Progenitor cell of endocrine pancreas (in vitro differentiated cells): ENCODE measurements at regions not wholly inside any gene's neighbourhood (a gene's known extent, or its start where the extent isn't known, plus 50 kb on each side); places are given as distances from the start of the nearest gene placed in this dataset.

ENCODE experiments used
- DNase-seq: peaks from one replicate; pipeline ENCODE4 v3.0.0; 2021; ENCODE audit warnings: low spot score; ENCODE audit not compliant: unreplicated experiment
- H3K27ac Mint-ChIP-seq: 2 replicates; pipeline ENCODE4 v1.8.0; 2021; ENCODE audit warnings: mild to moderate bottlenecking, moderate library complexity, mixed read lengths
- H3K27me3 Mint-ChIP-seq: 2 replicates; pipeline ENCODE4 v1.8.0; 2021; ENCODE audit warnings: mixed read lengths
- H3K36me3 Mint-ChIP-seq: 2 replicates; pipeline ENCODE4 v1.8.0; 2022; ENCODE audit warnings: mixed read lengths; ENCODE audit not compliant: insufficient read depth
- H3K4me1 Mint-ChIP-seq: 2 replicates; pipeline ENCODE4 v1.8.0; 2021; ENCODE audit warnings: low read depth, mixed read lengths
- H3K4me3 Mint-ChIP-seq: 2 replicates; pipeline ENCODE4 v1.8.0; 2021; ENCODE audit warnings: low read depth, mild to moderate bottlenecking, moderate library complexity, mixed read lengths
- H3K9me3 Mint-ChIP-seq: 2 replicates; pipeline ENCODE4 v1.8.0; 2021; ENCODE audit warnings: low read depth, mixed read lengths
- TF ChIP-seq, protein P1 (sequence below): fragments of 200-600 bp; sonication (generic); IDR thresholded peaks from one replicate; pipeline ENCODE4 v1.5.0; 2021; ENCODE audit warnings: antibody characterized with exemption, mild to moderate bottlenecking; ENCODE audit not compliant: unreplicated experiment

DNA sequence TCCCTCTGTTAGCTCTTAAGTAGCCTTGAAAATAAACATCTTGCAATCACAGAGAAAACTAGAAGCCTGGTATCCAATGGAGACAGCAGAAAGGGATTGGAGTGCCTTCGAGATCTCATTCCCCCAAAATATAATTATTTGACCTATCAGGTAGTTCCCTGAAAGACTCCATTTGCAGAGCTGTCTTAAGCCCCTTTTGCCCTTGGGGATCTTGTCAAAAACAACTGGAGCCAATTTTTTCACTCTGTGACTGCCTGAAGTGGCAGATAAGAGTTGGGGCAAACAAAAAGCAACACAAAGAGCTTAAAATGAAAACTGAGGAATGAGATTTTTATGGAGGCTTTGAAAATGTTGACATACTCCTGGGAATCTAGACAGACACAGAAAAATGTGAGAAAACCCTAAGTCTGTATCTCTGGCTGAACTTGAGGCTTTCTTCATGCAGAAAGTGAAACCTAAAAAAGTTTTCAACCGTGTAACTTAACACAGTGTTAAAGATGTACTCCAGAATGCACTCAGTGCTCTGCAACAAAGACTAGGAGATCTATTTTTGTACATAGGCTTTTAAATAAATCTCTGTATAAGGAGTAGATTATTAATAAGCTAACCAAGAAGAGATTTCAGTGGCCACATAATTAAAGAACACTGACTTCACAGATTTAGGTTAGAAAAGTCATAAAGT is 971.1 kb upstream of the MAN1A1 start:
- Mint-ChIP-seq H3K4me3 (no peak overlapping the region), H3K36me3 (no peaks in the 10 kb centered on the region), H3K9me3 (peaks cover 9% of the 10 kb centered on the region), H3K27ac (no peak overlapping the region), H3K4me1 (no peaks in the 10 kb centered on the region), H3K27me3 (no peaks in the 10 kb centered on the region)
- DNase-seq: no peak
- TF ChIP-seq, protein P1, sequence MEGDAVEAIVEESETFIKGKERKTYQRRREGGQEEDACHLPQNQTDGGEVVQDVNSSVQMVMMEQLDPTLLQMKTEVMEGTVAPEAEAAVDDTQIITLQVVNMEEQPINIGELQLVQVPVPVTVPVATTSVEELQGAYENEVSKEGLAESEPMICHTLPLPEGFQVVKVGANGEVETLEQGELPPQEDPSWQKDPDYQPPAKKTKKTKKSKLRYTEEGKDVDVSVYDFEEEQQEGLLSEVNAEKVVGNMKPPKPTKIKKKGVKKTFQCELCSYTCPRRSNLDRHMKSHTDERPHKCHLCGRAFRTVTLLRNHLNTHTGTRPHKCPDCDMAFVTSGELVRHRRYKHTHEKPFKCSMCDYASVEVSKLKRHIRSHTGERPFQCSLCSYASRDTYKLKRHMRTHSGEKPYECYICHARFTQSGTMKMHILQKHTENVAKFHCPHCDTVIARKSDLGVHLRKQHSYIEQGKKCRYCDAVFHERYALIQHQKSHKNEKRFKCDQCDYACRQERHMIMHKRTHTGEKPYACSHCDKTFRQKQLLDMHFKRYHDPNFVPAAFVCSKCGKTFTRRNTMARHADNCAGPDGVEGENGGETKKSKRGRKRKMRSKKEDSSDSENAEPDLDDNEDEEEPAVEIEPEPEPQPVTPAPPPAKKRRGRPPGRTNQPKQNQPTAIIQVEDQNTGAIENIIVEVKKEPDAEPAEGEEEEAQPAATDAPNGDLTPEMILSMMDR: no peak

DNA sequence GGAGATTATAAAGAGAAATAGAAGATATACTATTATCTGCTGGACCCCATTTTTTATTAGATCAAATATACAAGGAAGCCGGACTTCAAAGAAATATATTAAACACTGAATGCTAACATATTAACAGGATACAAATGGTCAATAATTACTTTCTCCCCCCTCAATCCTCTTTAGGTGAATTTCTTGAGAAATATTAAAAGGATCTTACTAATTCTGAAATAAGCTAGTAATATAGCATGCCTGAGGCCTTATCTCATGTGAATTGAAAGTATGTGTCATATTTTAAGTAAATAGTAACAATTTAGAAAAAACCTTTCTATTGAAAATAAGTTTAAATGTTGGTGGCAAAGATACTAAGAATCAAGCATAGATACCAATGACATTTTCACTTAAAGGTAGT is 954.7 kb upstream of the MAN1A1 start:
- Mint-ChIP-seq H3K9me3 (no peaks in the 10 kb centered on the region), H3K4me1 (no peaks in the 10 kb centered on the region), H3K36me3 (no peaks in the 10 kb centered on the region), H3K27me3 (no peaks in the 10 kb centered on the region), H3K27ac (no peak overlapping the region), H3K4me3 (no peak overlapping the region)
- TF ChIP-seq, protein P1: no peak
- no peak for DNase-seq

DNA sequence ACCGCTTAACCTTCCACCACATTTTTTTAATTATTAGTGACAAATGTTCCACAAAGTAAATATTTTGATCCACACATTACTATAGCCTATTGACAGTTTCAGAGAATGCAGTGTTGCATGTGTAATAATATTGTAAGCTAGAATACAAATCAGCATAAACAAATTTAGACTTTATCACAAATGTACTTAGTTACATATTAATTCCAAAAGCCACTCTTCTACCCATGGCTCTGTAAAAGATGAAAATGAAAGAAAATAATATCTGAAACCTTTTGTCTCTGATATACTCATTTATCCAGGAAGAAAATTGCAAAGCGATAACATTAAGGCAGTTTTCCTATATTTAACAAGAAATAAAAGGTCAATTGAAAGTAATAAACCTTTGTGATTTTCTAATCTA is 954.0 kb upstream of the MAN1A1 start:
- H3K4me1 Mint-ChIP-seq: no peaks in the 10 kb centered on the region
- H3K27ac Mint-ChIP-seq: no peak overlapping the region
- H3K9me3 Mint-ChIP-seq: no peaks in the 10 kb centered on the region
- no peak for DNase-seq
- TF ChIP-seq, protein P1: no peak
- no peak overlapping the region for H3K4me3 Mint-ChIP-seq
- H3K36me3 Mint-ChIP-seq: no peaks in the 10 kb centered on the region
- H3K27me3 Mint-ChIP-seq: no peaks in the 10 kb centered on the region

DNA sequence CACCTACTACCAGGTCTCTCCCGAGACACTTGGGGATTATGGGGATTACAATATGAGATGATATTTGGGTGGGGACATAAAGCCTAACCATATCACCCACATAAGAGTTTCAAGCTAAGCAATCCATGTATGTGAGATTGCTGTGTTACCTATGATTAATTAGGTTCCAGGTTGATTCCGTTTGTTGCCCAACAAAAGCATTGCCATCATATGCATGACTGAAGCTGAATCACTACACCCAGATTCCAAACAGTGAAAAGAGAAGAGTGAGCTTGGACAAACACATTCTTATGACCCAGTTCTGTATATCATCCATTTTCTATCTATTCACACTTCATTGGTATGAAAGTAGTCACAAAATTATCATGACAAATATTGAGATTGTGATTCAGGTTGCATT is 952.5 kb upstream of the MAN1A1 start:
- Mint-ChIP-seq H3K36me3 (no peaks in the 10 kb centered on the region), H3K4me1 (no peaks in the 10 kb centered on the region)

DNA sequence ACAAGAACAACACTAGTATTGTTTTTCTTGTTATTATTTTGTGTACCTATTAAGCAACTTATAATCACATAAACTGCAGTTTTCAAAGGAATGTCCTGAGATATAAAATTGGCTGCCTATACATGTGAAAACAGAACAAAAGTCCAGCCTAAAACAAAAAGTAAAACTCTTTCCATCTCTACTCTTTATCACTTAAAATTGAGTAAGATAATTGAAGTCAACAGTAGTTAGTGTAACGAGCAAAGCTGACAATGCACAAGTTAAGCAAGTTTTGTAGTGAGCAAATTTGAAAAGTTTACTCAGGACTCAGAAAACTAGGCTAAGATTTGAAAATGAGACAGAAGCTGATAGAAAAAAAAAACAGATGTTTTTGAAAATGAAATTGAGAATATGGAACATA is 941.4 kb upstream of the MAN1A1 start:
- TF ChIP-seq, protein P1: no peak
- H3K4me3 Mint-ChIP-seq: no peak overlapping the region

More for the DNA sequence above, 952.5 kb upstream of the MAN1A1 start:
- H3K9me3 Mint-ChIP-seq: no peaks in the 10 kb centered on the region
- no peak overlapping the region for H3K27ac Mint-ChIP-seq
- H3K27me3 Mint-ChIP-seq: no peaks in the 10 kb centered on the region
- TF ChIP-seq, protein P1: no peak
- H3K4me3 Mint-ChIP-seq: no peak overlapping the region
- no peak for DNase-seq

More for the DNA sequence above, 941.4 kb upstream of the MAN1A1 start:
- DNase-seq: no peak
- Mint-ChIP-seq H3K9me3 (peaks cover 14% of the 10 kb centered on the region), H3K36me3 (no peaks in the 10 kb centered on the region), H3K27ac (no peak overlapping the region), H3K4me1 (no peaks in the 10 kb centered on the region), H3K27me3 (no peaks in the 10 kb centered on the region)
